HEK293 (cell line): ENCODE measurements at regions not wholly inside any gene's neighbourhood (a gene's known extent, or its start where the extent isn't known, plus 50 kb on each side); places are given as distances from the start of the nearest gene placed in this dataset.
A peak's percentile ranks its signal among the peaks of the same experiment; 100 is the strongest.

Experiments used
- CTCF ChIA-PET: fragments of 350-600 bp; formaldehyde crosslinking; extraction: SDS; loops from one replicate; lab custom pipeline; 2021; ENCODE audit warnings: antibody characterized with exemption; lab: Yijun Ruan, JAX
- POLR2A ChIA-PET: fragments of 300-600 bp; formaldehyde crosslinking; extraction: SDS; loops from one replicate; lab custom pipeline; 2020; ENCODE audit warnings: antibody characterized with exemption, inconsistent platforms; lab: Yijun Ruan, JAX
- H3K27ac ChIP-seq: fragments of 200-500 bp; sonication (Bioruptor generic); 2 replicates; pipeline ENCODE4 v1.5.1; 2014; ENCODE audit warnings: low read depth, low read length, control low read depth, inconsistent platforms; ENCODE audit errors: extremely low read depth
- H3K36me3 ChIP-seq, 2 experiments: fragments of 200-500 bp in 1 of 2; sonication (Bioruptor generic) in 1 of 2; 1 replicate in 1 of 2; 2 replicates in 1 of 2; pipeline ENCODE4 v1.5.1; 2014 to 2017; ENCODE audit warnings: inconsistent platforms in 2 of 2, low read length in 2 of 2; ENCODE audit not compliant: control insufficient read depth in 2 of 2, insufficient read depth in 1 of 2
- H3K4me1 ChIP-seq: fragments of 200-500 bp; sonication (Bioruptor generic); 2 replicates; pipeline ENCODE4 v1.5.1; 2014; ENCODE audit warnings: mild to moderate bottlenecking, low read length, inconsistent platforms; ENCODE audit not compliant: control insufficient read depth, insufficient read depth
- H3K4me3 ChIP-seq: 2 replicates; pipeline ENCODE4 v1.5.1; 2011; ENCODE audit warnings: low read depth, mild to moderate bottlenecking, control low read depth, low read length, moderate library complexity
- H3K9me3 ChIP-seq: fragments of 200-500 bp; sonication (Bioruptor generic); 2 replicates; pipeline ENCODE4 v1.5.1; 2014; ENCODE audit warnings: low read depth, low read length, inconsistent platforms; ENCODE audit not compliant: control insufficient read depth, insufficient read depth
- KLF1 ChIP-seq: fragments of 450-650 bp; formaldehyde crosslinking; IDR thresholded peaks from 2 replicates; pipeline ENCODE4 v1.5.1; 2016; ENCODE audit warnings: missing biosample characterization, missing genetic modification characterization
- KLF10 ChIP-seq: fragments of 450-650 bp; IDR thresholded peaks from 2 replicates; pipeline ENCODE4 v1.5.1; 2018; ENCODE audit warnings: missing biosample characterization, mild to moderate bottlenecking, missing genetic modification characterization
- KLF16 ChIP-seq: fragments of 450-650 bp; formaldehyde crosslinking; IDR thresholded peaks from 2 replicates; pipeline ENCODE4 v1.5.1; 2017; ENCODE audit warnings: missing biosample characterization, missing genetic modification characterization
- OSR2 ChIP-seq: fragments of 450-650 bp; formaldehyde crosslinking; IDR thresholded peaks from 2 replicates; pipeline ENCODE4 v1.5.1; 2016; ENCODE audit warnings: missing biosample characterization, missing genetic modification characterization
- SP7 ChIP-seq: fragments of 450-650 bp; formaldehyde crosslinking; IDR thresholded peaks from 2 replicates; pipeline ENCODE4 v1.5.1; 2016; ENCODE audit warnings: missing biosample characterization, missing genetic modification characterization
- TRIM28 ChIP-seq: IDR thresholded peaks from 2 replicates; pipeline ENCODE4 v1.6.1; 2011; ENCODE audit warnings: low read length, control low read depth, borderline replicate concordance
- ZBTB10 ChIP-seq: fragments of 450-650 bp; formaldehyde crosslinking; IDR thresholded peaks from 2 replicates; pipeline ENCODE4 v1.5.1; 2016; ENCODE audit warnings: missing biosample characterization, missing genetic modification characterization
- ZBTB7A ChIP-seq: fragments of 450-650 bp; formaldehyde crosslinking; IDR thresholded peaks from 2 replicates; pipeline ENCODE4 v1.5.1; 2016; ENCODE audit warnings: low read depth, missing biosample characterization, missing genetic modification characterization
- ZFHX2 ChIP-seq: fragments of 450-650 bp; formaldehyde crosslinking; conservative IDR thresholded peaks from 2 replicates; pipeline ENCODE4 v1.5.1; 2016; ENCODE audit warnings: missing biosample characterization, missing genetic modification characterization
- ZNF112 ChIP-seq: fragments of 450-650 bp; formaldehyde crosslinking; IDR thresholded peaks from 2 replicates; pipeline ENCODE4 v1.5.0; 2017; ENCODE audit warnings: missing biosample characterization, missing genetic modification characterization
- ZNF175 ChIP-seq: fragments of 450-650 bp; formaldehyde crosslinking; IDR thresholded peaks from 2 replicates; pipeline ENCODE4 v1.5.1; 2016; ENCODE audit warnings: missing biosample characterization, missing genetic modification characterization
- ZNF214 ChIP-seq: fragments of 450-650 bp; formaldehyde crosslinking; IDR thresholded peaks from 2 replicates; pipeline ENCODE4 v1.5.1; 2017; ENCODE audit warnings: missing biosample characterization, mild to moderate bottlenecking, missing genetic modification characterization, borderline replicate concordance
- ZNF302 ChIP-seq: fragments of 450-650 bp; formaldehyde crosslinking; IDR thresholded peaks from 2 replicates; pipeline ENCODE4 v1.5.1; 2016; ENCODE audit warnings: missing biosample characterization, missing genetic modification characterization, low read depth
- ZNF404 ChIP-seq: fragments of 450-650 bp; formaldehyde crosslinking; IDR thresholded peaks from 2 replicates; pipeline ENCODE4 v1.5.1; 2017; ENCODE audit warnings: missing biosample characterization, missing genetic modification characterization
- ZNF560 ChIP-seq: fragments of 450-650 bp; formaldehyde crosslinking; IDR thresholded peaks from 2 replicates; pipeline ENCODE4 v1.5.1; 2017; ENCODE audit warnings: missing biosample characterization, missing genetic modification characterization, borderline replicate concordance
- ZNF660 ChIP-seq: fragments of 450-650 bp; IDR thresholded peaks from 2 replicates; pipeline ENCODE4 v1.5.1; 2018; ENCODE audit warnings: missing biosample characterization, mild to moderate bottlenecking, missing genetic modification characterization
- TF ChIP-seq, protein P1 (sequence below): fragments of 450-650 bp; formaldehyde crosslinking; IDR thresholded peaks from 2 replicates; pipeline ENCODE4 v1.5.1; 2016; ENCODE audit warnings: missing biosample characterization, missing genetic modification characterization

GRCh38 chr11:119882316-119882715, 153.3 kb upstream of the NECTIN1 start:
- Histone ChIP-seq H3K27ac (no peak overlapping the region), H3K4me3 (no peak overlapping the region), H3K9me3 (no peaks in the 10 kb centered on the region), H3K36me3 (no peaks in the 10 kb centered on the region), H3K4me1 (no peaks in the 10 kb centered on the region)
- CTCF ChIA-PET: no interaction called here
- POLR2A ChIA-PET: no interaction called here
- TF ChIP-seq KLF1 (tag by site-specific recombination) (0 out of 2 replicates have a peak, but pooled peaks have one; percentile 11), KLF10 (no peak)

DNA sequence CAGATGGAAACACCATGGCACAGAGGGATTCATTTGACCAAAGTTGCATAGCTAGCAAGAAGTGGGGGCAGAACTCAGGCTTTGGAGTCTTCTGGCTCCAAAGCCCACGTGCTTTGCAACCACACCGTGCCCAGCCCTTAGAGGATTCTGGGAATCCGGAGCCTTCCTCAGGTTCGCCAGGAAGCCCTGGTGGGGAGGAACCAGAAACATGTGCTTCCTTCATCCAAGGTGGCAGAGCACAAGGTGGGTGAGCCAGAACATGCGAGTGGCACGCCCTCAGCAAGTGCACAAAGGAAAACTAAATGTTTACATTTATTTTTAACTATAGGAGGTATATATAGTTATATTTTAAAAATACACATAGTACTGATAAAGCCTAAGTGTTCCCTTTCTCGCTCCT, 151.9 kb upstream of the NECTIN1 start:
- TF ChIP-seq OSR2 (tag by site-specific recombination) (no peak), ZNF112 (no peak), ZBTB7A (tag by site-specific recombination) (no peak), SP7 (tag by site-specific recombination) (no peak), ZNF660 (tag by site-specific recombination) (no peak), ZBTB10 (tag by site-specific recombination) (no peak), TRIM28 (no peak), ZFHX2 (tag by site-specific recombination) (no peak), KLF16 (tag by site-specific recombination) (no peak), ZNF302 (tag by site-specific recombination) (no peak), ZNF404 (tag by site-specific recombination) (no peak)
- CTCF ChIA-PET: interaction anchor here (0.7 kb wide), 1 partner anchor 506 kb away, joined by 3 read pairs; no protein-coding TSS in a partner anchor
- H3K9me3 ChIP-seq: no peaks in the 10 kb centered on the region
- POLR2A ChIA-PET: no interaction called here
- H3K27ac ChIP-seq: no peak overlapping the region
- no peak overlapping the region for H3K4me3 ChIP-seq
- H3K36me3 ChIP-seq: no peaks in the 10 kb centered on the region
- no peaks in the 10 kb centered on the region for H3K4me1 ChIP-seq

DNA sequence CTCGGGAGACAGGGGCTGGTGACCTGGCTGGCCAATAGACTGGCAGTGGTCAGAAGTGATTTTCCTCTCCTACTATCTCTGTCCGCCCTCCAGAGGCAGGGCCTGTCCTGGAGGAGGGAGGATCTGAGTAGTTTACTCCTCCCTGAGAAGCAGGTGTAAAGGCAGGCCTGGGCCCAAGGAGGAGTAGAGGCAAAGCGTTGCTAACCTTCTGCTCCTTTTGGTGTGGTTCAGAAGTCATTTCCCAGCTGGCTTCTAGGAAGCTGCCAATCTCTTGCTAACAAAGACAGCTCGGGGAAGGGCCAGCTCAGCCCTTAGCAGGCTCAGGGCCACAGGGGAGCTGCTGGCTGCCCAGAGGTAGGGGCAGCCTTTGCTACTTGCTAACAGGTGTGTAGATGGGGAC, 151.1 kb upstream of the NECTIN1 start:
- no peaks in the 10 kb centered on the region for H3K4me1 ChIP-seq
- H3K4me3 ChIP-seq: no peak overlapping the region
- ChIA-PET POLR2A (no interaction called here), CTCF (no interaction called here)
- H3K27ac ChIP-seq: no peak overlapping the region
- TF ChIP-seq ZNF560 (tag by site-specific recombination) (no peak), ZNF175 (tag by site-specific recombination) (no peak), ZNF214 (tag by site-specific recombination) (no peak)
- TF ChIP-seq, protein P1, sequence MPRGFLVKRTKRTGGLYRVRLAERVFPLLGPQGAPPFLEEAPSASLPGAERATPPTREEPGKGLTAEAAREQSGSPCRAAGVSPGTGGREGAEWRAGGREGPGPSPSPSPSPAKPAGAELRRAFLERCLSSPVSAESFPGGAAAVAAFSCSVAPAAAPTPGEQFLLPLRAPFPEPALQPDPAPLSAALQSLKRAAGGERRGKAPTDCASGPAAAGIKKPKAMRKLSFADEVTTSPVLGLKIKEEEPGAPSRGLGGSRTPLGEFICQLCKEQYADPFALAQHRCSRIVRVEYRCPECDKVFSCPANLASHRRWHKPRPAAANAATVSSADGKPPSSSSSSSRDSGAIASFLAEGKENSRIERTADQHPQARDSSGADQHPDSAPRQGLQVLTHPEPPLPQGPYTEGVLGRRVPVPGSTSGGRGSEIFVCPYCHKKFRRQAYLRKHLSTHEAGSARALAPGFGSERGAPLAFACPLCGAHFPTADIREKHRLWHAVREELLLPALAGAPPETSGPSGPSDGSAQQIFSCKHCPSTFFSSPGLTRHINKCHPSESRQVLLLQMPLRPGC (tag by site-specific recombination): no peak
- no peaks in the 10 kb centered on the region for H3K9me3 ChIP-seq
- no peaks in the 10 kb centered on the region for H3K36me3 ChIP-seq
